GM23338 (cell line): ENCODE measurements at regions not wholly inside any gene's neighbourhood (a gene's known extent, or its start where the extent isn't known, plus 50 kb on each side); places are given as distances from the start of the nearest gene placed in this dataset.
A peak's percentile ranks its signal among the peaks of the same experiment; 100 is the strongest.

Source experiments
- ATAC-seq: fragments of 200-7000 bp; cut with Tn5 transposase; 3 replicates; pipeline ENCODE4 v1.9.1; 2020
- DNase-seq: peaks from one replicate; pipeline ENCODE4 v3.0.0-alpha.2; 2015; ENCODE audit warnings: low spot score
- H2AFZ ChIP-seq: fragments of 200-600 bp; sonication (generic); 2 replicates; pipeline ENCODE4 v1.8.0; 2016; ENCODE audit warnings: antibody characterized with exemption, mild to moderate bottlenecking, moderate library complexity
- H3F3A ChIP-seq: fragments of 200-600 bp; sonication (generic); replicated peaks from 2 replicates; pipeline ENCODE4 v1.8.0; 2017; ENCODE audit warnings: antibody characterized with exemption, mixed run types, low read depth
- H3K27ac ChIP-seq: fragments of 200-600 bp; sonication (generic); 2 replicates; pipeline ENCODE4 v1.6.1; 2016; ENCODE audit warnings: low read depth
- H3K27me3 ChIP-seq: fragments of 200-600 bp; sonication (generic); 2 replicates; pipeline ENCODE4 v1.8.0; 2016; ENCODE audit warnings: mild to moderate bottlenecking, mixed run types, moderate library complexity; ENCODE audit not compliant: insufficient read depth
- H3K36me3 ChIP-seq: fragments of 200-600 bp; sonication (generic); 2 replicates; pipeline ENCODE4 v1.8.0; 2016; ENCODE audit warnings: mild to moderate bottlenecking; ENCODE audit not compliant: insufficient read depth
- H3K4me1 ChIP-seq: fragments of 200-600 bp; sonication (generic); 2 replicates; pipeline ENCODE4 v1.8.0; 2016; ENCODE audit warnings: mild to moderate bottlenecking, moderate library complexity; ENCODE audit not compliant: insufficient read depth
- H3K4me2 ChIP-seq: fragments of 200-600 bp; sonication (generic); 2 replicates; pipeline ENCODE4 v1.7.1; 2017; ENCODE audit warnings: mixed run types
- H3K4me3 ChIP-seq: fragments of 200-600 bp; sonication (generic); 2 replicates; pipeline ENCODE4 v1.6.1; 2016; ENCODE audit warnings: mixed run types
- H3K79me2 ChIP-seq: fragments of 200-600 bp; sonication (generic); replicated peaks from 2 replicates; pipeline ENCODE4 v1.8.0; 2017; ENCODE audit warnings: mild to moderate bottlenecking; ENCODE audit not compliant: insufficient read depth
- H3K9me2 ChIP-seq: fragments of 200-600 bp; sonication (generic); 2 replicates; pipeline ENCODE4 v1.8.0; 2017; ENCODE audit not compliant: insufficient read depth
- H4K20me1 ChIP-seq: fragments of 200-600 bp; sonication (generic); replicated peaks from 2 replicates; pipeline ENCODE4 v1.8.0; 2017; ENCODE audit warnings: mild to moderate bottlenecking; ENCODE audit not compliant: insufficient read depth
- H3K27ac Mint-ChIP-seq: 2 replicates; pipeline ENCODE4 v1.8.0; 2020; ENCODE audit warnings: inconsistent platforms, mild to moderate bottlenecking, moderate library complexity, mixed read lengths
- H3K27me3 Mint-ChIP-seq: 3 replicates; pipeline ENCODE4 v1.8.0; 2022; ENCODE audit warnings: low read depth, mild to moderate bottlenecking, moderate library complexity, mixed read lengths, inconsistent platforms; ENCODE audit not compliant: insufficient read depth, poor library complexity
- H3K36me3 Mint-ChIP-seq: 3 replicates; pipeline ENCODE4 v1.8.0; 2021; ENCODE audit warnings: low read depth, mild to moderate bottlenecking, inconsistent platforms, moderate library complexity, mixed read lengths
- H3K4me1 Mint-ChIP-seq: 3 replicates; pipeline ENCODE4 v1.8.0; 2020; ENCODE audit warnings: mild to moderate bottlenecking, inconsistent platforms, mixed read lengths
- H3K4me3 Mint-ChIP-seq: 3 replicates; pipeline ENCODE4 v1.8.0; 2021; ENCODE audit warnings: moderate library complexity, mild to moderate bottlenecking, inconsistent platforms, mixed read lengths
- H3K9me3 Mint-ChIP-seq: 3 replicates; pipeline ENCODE4 v1.8.0; 2020; ENCODE audit warnings: moderate library complexity, mild to moderate bottlenecking, inconsistent platforms, mixed read lengths
- ETS1 ChIP-seq: IDR thresholded peaks from 2 replicates; pipeline ENCODE4 v1.6.1; 2016; ENCODE audit warnings: antibody characterized with exemption
- EZH2phosphoT487 ChIP-seq: fragments of 200-600 bp; sonication (generic); IDR thresholded peaks from one replicate; pipeline ENCODE4 v1.8.1; 2018; ENCODE audit warnings: antibody characterized with exemption; ENCODE audit not compliant: unreplicated experiment
- POLR2AphosphoS5 ChIP-seq: IDR thresholded peaks from 2 replicates; pipeline ENCODE4 v1.6.1; 2016; ENCODE audit warnings: antibody characterized with exemption, low read depth
- STAT1 ChIP-seq: IDR thresholded peaks from one replicate; pipeline ENCODE4 v1.6.1; 2016; ENCODE audit warnings: antibody characterized with exemption; ENCODE audit not compliant: unreplicated experiment
- ZNF114 ChIP-seq: fragments of 250-450 bp; sonication (Bioruptor Pico); IDR thresholded peaks from 2 replicates; pipeline ENCODE4 v1.5.0; 2020; ENCODE audit warnings: mild to moderate bottlenecking, moderate library complexity
- ZNF331 ChIP-seq: fragments of 250-450 bp; sonication (Bioruptor Pico); IDR thresholded peaks from 2 replicates; pipeline ENCODE4 v1.5.0; 2020; ENCODE audit warnings: low read depth, mild to moderate bottlenecking, moderate library complexity
- TF ChIP-seq, protein P1 (sequence below), 2 experiments: fragments of 200-600 bp in 1 of 2; sonication (generic) in 1 of 2; conservative IDR thresholded peaks; 2 replicates each; pipeline versions ENCODE4 v1.5.1 to v1.6.1; 2016 to 2017; ENCODE audit warnings: antibody characterized with exemption in 2 of 2, low read depth in 2 of 2, mild to moderate bottlenecking in 2 of 2, moderate library complexity in 1 of 2
- TF ChIP-seq, protein P2 (sequence below): IDR thresholded peaks from one replicate; pipeline ENCODE4 v1.6.1; 2018; ENCODE audit warnings: antibody characterized with exemption; ENCODE audit not compliant: unreplicated experiment

GRCh38 chr7:25326501-25327156, 98.3 kb upstream of the NPVF start:
- no peak overlapping the region for H3K27ac ChIP-seq
- H3K4me2 ChIP-seq = no peak overlapping the region
- no peak overlapping the region for H3K4me3 ChIP-seq
- H3F3A ChIP-seq = no peaks in the 10 kb centered on the region
- Mint-ChIP-seq H3K4me3 (no peak overlapping the region), H3K9me3 (no peaks in the 10 kb centered on the region), H3K27ac (no peak overlapping the region), H3K4me1 (peaks cover 10% of the 10 kb centered on the region), H3K36me3 (no peaks in the 10 kb centered on the region), H3K27me3 (no peaks in the 10 kb centered on the region)
- H3K79me2 ChIP-seq = no peaks in the 10 kb centered on the region
- no peak for ATAC-seq
- DNase-seq = no peak
- no peaks in the 10 kb centered on the region for H4K20me1 ChIP-seq
- H3K4me1 ChIP-seq = no peaks in the 10 kb centered on the region
- no peaks in the 10 kb centered on the region for H3K27me3 ChIP-seq
- TF ChIP-seq, protein P1, sequence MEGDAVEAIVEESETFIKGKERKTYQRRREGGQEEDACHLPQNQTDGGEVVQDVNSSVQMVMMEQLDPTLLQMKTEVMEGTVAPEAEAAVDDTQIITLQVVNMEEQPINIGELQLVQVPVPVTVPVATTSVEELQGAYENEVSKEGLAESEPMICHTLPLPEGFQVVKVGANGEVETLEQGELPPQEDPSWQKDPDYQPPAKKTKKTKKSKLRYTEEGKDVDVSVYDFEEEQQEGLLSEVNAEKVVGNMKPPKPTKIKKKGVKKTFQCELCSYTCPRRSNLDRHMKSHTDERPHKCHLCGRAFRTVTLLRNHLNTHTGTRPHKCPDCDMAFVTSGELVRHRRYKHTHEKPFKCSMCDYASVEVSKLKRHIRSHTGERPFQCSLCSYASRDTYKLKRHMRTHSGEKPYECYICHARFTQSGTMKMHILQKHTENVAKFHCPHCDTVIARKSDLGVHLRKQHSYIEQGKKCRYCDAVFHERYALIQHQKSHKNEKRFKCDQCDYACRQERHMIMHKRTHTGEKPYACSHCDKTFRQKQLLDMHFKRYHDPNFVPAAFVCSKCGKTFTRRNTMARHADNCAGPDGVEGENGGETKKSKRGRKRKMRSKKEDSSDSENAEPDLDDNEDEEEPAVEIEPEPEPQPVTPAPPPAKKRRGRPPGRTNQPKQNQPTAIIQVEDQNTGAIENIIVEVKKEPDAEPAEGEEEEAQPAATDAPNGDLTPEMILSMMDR (conservative IDR thresholded peaks at IDR 0.05; ENCODE audit: low read depth in 2 of 2) = no peak
- TF ChIP-seq STAT1 (no peak), EZH2phosphoT487 (no peak), POLR2AphosphoS5 (no peak), ETS1 (no peak)
- TF ChIP-seq, protein P2, sequence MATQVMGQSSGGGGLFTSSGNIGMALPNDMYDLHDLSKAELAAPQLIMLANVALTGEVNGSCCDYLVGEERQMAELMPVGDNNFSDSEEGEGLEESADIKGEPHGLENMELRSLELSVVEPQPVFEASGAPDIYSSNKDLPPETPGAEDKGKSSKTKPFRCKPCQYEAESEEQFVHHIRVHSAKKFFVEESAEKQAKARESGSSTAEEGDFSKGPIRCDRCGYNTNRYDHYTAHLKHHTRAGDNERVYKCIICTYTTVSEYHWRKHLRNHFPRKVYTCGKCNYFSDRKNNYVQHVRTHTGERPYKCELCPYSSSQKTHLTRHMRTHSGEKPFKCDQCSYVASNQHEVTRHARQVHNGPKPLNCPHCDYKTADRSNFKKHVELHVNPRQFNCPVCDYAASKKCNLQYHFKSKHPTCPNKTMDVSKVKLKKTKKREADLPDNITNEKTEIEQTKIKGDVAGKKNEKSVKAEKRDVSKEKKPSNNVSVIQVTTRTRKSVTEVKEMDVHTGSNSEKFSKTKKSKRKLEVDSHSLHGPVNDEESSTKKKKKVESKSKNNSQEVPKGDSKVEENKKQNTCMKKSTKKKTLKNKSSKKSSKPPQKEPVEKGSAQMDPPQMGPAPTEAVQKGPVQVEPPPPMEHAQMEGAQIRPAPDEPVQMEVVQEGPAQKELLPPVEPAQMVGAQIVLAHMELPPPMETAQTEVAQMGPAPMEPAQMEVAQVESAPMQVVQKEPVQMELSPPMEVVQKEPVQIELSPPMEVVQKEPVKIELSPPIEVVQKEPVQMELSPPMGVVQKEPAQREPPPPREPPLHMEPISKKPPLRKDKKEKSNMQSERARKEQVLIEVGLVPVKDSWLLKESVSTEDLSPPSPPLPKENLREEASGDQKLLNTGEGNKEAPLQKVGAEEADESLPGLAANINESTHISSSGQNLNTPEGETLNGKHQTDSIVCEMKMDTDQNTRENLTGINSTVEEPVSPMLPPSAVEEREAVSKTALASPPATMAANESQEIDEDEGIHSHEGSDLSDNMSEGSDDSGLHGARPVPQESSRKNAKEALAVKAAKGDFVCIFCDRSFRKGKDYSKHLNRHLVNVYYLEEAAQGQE = no peak
- peak overlapping the region; percentile 59; the same call in 1 of the 2 replicates for H2AFZ ChIP-seq
- H3K9me2 ChIP-seq = 0 out of 2 replicates have a peak, but pooled peaks cover 9% of the 10 kb centered on the region
- no peaks in the 10 kb centered on the region for H3K36me3 ChIP-seq

DNA sequence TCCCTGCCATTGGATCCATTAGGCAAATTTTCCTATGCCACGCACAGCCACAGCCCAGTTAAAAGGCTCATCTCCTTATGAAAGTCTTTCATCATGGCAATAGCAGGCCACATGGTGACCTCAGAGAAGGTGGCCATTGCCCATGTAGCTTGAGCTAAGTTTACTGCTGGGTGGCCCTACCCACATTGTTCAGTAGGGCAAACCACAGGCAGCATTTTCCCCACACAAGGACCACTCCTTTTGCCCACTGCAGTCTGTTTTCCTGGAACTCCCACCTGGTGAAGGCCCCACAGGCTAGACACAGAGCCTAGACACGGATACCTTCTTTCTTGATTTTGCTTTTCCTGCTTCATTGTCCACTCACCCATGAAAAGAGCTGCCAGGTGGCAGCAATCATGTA, 101.5 kb upstream of the NPVF start:
- no peak overlapping the region for H3K27ac Mint-ChIP-seq
- DNase-seq = no peak
- no peak for TF ChIP-seq STAT1
- TF ChIP-seq, protein P1 (conservative IDR thresholded peaks at IDR 0.05; ENCODE audit: low read depth in 2 of 2) = no peak
- no peak for TF ChIP-seq ZNF114 (CRISPR knock-in tag)
- no peak for TF ChIP-seq EZH2phosphoT487
- no peak for TF ChIP-seq ZNF331 (CRISPR knock-in tag)
- no peak for TF ChIP-seq POLR2AphosphoS5

More for the DNA sequence above, 101.5 kb upstream of the NPVF start:
- H3K4me1 ChIP-seq = no peaks in the 10 kb centered on the region
- H3K4me1 Mint-ChIP-seq = peaks cover 5% of the 10 kb centered on the region; the same call in 2 of the 3 replicates
- H3F3A ChIP-seq = no peaks in the 10 kb centered on the region
- H3K36me3 Mint-ChIP-seq = no peaks in the 10 kb centered on the region
- H3K27me3 ChIP-seq = no peaks in the 10 kb centered on the region
- no peak overlapping the region for H3K4me2 ChIP-seq
- ATAC-seq = no peak
- H3K36me3 ChIP-seq = no peaks in the 10 kb centered on the region
- no peak overlapping the region for H3K27ac ChIP-seq
- H3K4me3 Mint-ChIP-seq = no peak overlapping the region
- no peaks in the 10 kb centered on the region for H3K79me2 ChIP-seq
- H4K20me1 ChIP-seq = no peaks in the 10 kb centered on the region
- H3K4me3 ChIP-seq = no peak overlapping the region
- no peaks in the 10 kb centered on the region for H3K9me3 Mint-ChIP-seq
- no peaks in the 10 kb centered on the region for H3K27me3 Mint-ChIP-seq
- no peak overlapping the region for H2AFZ ChIP-seq
- 0 out of 2 replicates have a peak, but pooled peaks cover 9% of the 10 kb centered on the region for H3K9me2 ChIP-seq
